ENCODE measurements at regions not wholly inside any gene's neighbourhood (a gene's known extent, or its start where the extent isn't known, plus 50 kb on each side); places are given as distances from the start of the nearest gene placed in this dataset.

- no peaks in the 10 kb centered on the region for H3K36me3 ChIP-seq (ENCODE audit: control insufficient read depth, insufficient read depth, low read length)
- no peak for DNase-seq (ENCODE audit: low read depth)
- no peaks in the 10 kb centered on the region for H3K27me3 ChIP-seq (ENCODE audit: control insufficient read depth, insufficient read depth, low read length)
- H3K4me3 ChIP-seq (ENCODE audit: low read depth, low read length), result no peak overlapping the region
- no peak for TF ChIP-seq CTCF (IDR thresholded peaks at IDR 0.05; ENCODE audit: insufficient read depth, low read length, poor library complexity, severe bottlenecking)
Measured at GRCh38 chr6:21648475-21649050, 55.0 kb downstream of the SOX4 start.

- no peaks in the 10 kb centered on the region for H3K36me3 ChIP-seq (ENCODE audit: control insufficient read depth, insufficient read depth, low read length)
- TF ChIP-seq CTCF (IDR thresholded peaks at IDR 0.05; ENCODE audit: insufficient read depth, low read length, poor library complexity, severe bottlenecking), result no peak
- no peak for DNase-seq (ENCODE audit: low read depth)
- H3K27me3 ChIP-seq (ENCODE audit: control insufficient read depth, insufficient read depth, low read length), result no peaks in the 10 kb centered on the region
- no peak overlapping the region for H3K4me3 ChIP-seq (ENCODE audit: low read depth, low read length)
Measured at GRCh38 chr6:21653323-21653722, 59.8 kb downstream of the SOX4 start.

DNA sequence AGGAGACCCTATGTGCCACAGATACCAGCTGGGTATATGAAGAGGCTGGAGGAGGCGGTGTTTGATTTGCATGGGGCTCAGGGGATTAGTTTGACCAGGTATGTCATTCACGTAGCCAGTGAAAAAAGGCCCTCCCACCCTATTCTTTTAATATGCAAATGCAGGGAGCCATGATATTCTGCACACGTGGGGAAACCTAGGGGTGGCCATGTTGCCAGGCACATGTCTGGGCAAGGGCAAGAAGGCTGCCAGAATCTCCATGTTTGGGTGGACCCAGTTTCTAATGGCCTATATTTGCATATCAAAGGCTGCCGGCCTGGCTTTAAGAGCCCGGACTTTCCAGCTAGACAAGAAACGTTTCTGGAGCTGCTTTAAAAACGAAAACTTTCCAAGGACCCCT lies 60.4 kb downstream of the SOX4 start:
- no peak for TF ChIP-seq CTCF (IDR thresholded peaks at IDR 0.05; ENCODE audit: insufficient read depth, low read length, poor library complexity, severe bottlenecking)
- no peak overlapping the region for H3K4me3 ChIP-seq (ENCODE audit: low read depth, low read length)
- DNase-seq (ENCODE audit: low read depth), result no peak
- H3K27me3 ChIP-seq (ENCODE audit: control insufficient read depth, insufficient read depth, low read length), result no peaks in the 10 kb centered on the region
- no peaks in the 10 kb centered on the region for H3K36me3 ChIP-seq (ENCODE audit: control insufficient read depth, insufficient read depth, low read length)

DNA sequence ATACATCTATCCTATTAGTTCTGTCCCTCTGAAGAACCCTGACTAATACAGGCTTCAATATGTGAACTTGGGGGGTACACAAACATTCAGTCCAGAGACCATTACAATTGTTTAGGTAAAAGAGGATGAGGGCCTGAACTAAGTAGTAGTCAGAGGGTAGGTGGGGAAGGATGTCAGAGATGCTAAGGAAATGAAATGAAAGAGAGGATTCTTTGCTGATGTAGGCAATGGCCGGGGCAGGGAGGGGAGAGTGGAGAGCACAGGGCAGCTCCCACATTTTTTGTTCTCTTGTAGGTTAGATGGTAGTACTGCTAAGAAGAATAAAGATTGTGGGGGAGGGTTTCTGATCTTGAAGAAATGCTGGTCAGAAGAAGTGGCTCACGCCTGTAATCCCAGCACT lies 60.8 kb downstream of the SOX4 start:
- Histone ChIP-seq H3K36me3 (ENCODE audit: control insufficient read depth, insufficient read depth, low read length) (no peaks in the 10 kb centered on the region), H3K4me3 (ENCODE audit: low read depth, low read length) (no peak overlapping the region), H3K27me3 (ENCODE audit: control insufficient read depth, insufficient read depth, low read length) (no peaks in the 10 kb centered on the region)
- no peak for DNase-seq (ENCODE audit: low read depth)
- no peak for TF ChIP-seq CTCF (IDR thresholded peaks at IDR 0.05; ENCODE audit: insufficient read depth, low read length, poor library complexity, severe bottlenecking)

GRCh38 chr6:21663966-21664313 lies 70.4 kb downstream of the SOX4 start:
- no peak for DNase-seq (ENCODE audit: low read depth)
- no peak for TF ChIP-seq CTCF (IDR thresholded peaks at IDR 0.05; ENCODE audit: insufficient read depth, low read length, poor library complexity, severe bottlenecking)
- H3K27me3 ChIP-seq (ENCODE audit: control insufficient read depth, insufficient read depth, low read length), result no peaks in the 10 kb centered on the region

GRCh38 chr6:21664314-21665109 lies 71.0 kb downstream of the SOX4 start:
- H3K4me3 ChIP-seq (ENCODE audit: low read depth, low read length), result peak overlapping the region; percentile 77
- TF ChIP-seq CTCF (IDR thresholded peaks at IDR 0.05; ENCODE audit: insufficient read depth, low read length, poor library complexity, severe bottlenecking), result no peak
- DNase-seq (ENCODE audit: low read depth), result no peak
- no peaks in the 10 kb centered on the region for H3K27me3 ChIP-seq (ENCODE audit: control insufficient read depth, insufficient read depth, low read length)
- H3K36me3 ChIP-seq (ENCODE audit: control insufficient read depth, insufficient read depth, low read length), result no peaks in the 10 kb centered on the region

More at GRCh38 chr6:21663966-21664313, 70.4 kb downstream of the SOX4 start:
- H3K4me3 ChIP-seq (ENCODE audit: low read depth, low read length), result peak overlapping the region; percentile 77
- H3K36me3 ChIP-seq (ENCODE audit: control insufficient read depth, insufficient read depth, low read length), result no peaks in the 10 kb centered on the region
